Activated gamma-delta T cell (primary cell): ENCODE measurements at regions not wholly inside any gene's neighbourhood (a gene's known extent, or its start where the extent isn't known, plus 50 kb on each side); places are given as distances from the start of the nearest gene placed in this dataset.
"Not testable (repeated sequence)": the region's sequence is repeated elsewhere in the genome, so short reads cannot be mapped to it uniquely, and the experiment has no call there.

ENCODE experiments used
- DNase-seq: peaks from one replicate; lab custom pipeline; 2025; lab: John Stamatoyannopoulos, UW

DNA sequence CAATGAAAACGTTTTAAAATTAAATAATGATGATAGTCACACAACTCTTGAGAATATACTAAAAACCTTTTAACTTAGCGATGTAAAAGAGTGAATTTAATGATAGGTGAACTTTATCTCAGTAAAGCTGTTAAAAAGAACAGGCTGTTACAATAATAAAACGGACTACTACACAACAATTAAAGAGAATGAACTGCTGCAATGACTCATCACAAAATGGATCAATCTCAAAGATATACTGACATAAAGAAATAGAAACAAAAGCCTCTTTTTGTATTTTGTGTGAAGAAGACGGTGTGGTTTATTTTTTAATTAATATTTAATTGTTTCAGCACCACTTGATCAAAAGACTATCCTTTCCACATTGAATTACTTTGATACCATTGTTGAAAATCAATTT, 352.4 kb upstream of the GJE1 start:
- DNase-seq, result no peak

DNA sequence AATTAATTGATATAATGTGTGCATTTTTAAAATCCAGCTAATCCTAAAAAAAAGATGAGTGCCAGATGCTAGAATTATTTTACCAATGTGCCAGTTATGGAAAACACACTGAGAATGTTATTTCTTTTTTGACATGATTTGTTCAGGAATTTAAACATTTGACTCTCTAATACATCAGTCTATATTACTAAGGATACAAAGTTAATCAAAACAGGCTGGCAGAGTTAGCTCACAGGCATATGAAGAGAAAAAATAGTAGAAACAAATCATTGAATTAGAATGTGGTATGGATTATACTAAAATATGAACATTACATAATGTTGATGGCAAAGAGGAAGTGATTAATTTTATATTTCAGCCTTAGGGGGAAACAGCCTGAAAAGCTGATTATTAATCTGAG, 368.3 kb upstream of the GJE1 start:
- no peak for DNase-seq

DNA sequence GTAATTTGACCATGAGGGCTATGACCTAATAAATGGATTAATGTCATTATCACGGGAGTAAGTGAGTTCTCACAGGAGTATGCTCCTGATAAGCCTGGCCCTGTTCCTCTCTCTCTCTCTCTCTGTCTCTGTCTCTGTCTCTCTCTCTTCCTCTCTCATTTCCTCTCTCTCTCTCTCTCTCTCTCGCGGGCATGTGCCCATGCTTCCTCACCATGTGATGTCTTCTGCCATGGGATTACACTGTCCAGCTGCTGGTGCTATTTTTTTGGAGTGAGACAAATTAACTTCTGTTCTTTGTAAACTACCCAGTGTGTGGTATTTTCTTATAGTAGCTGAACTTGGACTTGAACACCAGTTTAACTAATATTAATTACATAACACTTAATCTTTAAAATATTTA, 374.3 kb upstream of the GJE1 start:
- DNase-seq, result no peak

DNA sequence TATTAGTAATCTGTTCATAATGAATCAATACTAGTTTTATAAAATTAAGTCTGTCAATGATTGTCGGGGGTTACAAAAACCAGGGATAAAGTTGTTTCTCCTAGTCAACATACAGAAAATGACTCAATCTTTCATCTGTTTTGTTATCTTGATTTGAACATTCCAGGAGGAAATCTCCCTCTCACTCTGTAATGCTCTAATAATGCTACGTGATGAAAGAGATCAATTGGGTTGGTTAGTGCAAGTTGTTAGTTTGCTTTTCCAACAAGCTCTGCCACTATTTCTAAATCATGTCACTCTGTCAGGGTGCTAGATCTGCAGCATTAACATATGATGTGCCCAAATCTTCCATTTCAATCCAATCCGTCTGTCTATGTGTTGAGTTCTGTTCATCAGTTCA, 379.5 kb upstream of the GJE1 start:
- DNase-seq, result no peak

DNA sequence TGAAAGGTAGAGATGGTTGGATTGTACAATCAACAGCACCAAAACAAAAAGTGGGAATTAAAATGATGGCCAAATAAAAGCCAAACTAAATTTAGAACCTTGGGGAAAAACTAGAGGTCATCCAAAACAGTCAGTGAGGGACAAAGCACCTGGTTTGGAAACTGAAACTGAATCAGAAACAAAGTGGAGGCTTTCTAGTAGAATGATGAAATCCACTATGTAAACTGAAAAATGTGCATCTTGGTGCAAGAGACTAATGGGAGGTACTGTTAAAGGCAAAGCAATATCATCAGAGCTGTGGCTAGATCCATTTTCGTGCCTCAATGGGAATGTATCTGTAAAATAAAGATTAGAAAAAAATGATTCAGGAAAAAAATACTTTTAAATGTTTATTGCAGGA, 380.0 kb upstream of the GJE1 start:
- no peak for DNase-seq

DNA sequence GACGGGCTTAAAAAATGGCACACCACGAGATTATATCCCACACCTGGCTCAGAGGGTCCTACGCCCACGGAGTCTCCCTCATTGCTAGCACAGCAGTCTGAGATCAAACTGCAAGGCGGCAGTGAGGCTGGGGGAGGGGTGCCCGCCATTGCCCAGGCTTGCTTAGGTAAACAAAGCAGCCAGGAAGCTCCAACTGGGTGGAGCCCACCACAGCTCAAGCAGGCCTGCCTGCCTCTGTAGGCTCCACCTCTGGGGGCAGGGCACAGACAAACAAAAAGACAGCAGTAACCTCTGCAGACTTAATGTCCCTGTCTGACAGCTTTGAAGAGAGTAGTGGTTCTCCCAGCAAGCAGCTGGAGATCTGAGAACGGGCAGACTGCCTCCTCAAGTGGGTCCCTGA, 386.4 kb upstream of the GJE1 start:
- DNase-seq, result not testable (repeated sequence)

DNA sequence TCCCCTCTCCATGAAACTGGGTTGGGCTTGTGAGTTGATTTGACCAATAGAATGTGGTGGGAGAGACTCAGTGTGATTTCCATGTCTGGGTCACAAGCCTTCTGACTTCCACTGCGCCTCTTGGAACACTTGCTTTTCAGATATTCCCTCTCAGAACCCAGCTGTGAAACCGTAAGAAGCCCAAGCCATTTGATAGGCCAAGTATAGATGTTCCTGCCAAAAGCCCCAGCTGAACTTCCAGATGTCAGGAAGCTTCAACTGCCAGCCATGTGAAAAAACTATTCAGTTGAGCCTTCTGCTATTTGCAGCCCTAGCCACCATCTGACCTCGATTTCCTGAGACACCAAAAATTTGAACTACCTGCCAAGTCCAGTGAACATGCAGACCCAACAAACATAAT, 387.8 kb upstream of the GJE1 start:
- DNase-seq, result no peak

DNA sequence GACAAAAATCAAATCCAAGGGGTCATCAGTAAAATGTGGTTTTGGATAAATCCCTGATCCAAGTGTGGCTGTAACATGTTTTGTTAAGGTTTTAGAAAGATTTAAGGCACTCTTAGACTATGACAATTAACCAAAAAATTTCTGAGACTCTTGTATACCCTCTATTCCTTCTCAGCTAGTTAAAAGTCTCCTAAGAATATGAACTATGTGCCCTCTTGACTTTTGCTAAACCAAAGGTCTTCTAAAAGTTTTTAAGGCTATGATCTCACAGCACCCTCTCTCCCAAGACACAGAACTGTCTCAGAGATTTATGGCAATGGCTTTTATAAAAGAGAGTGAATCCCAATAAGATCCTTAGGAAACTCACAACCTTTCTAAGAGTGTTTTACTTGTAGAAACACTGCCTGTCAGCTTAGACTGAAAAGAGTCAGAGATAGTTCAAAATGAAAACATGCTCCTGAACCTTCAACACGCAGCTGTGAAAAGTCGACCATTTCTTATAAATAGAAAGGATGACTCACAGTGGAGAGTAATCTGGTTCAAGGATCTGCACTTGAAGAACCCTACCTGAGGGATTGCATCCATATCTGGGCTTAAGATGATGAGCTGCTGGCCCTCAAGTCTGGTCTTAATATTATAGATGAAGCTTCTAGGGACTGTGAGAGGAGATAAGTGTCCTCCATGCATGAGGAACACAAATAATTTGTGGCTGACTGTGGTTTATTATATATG, 388.4 kb upstream of the GJE1 start:
- no peak for DNase-seq

DNA sequence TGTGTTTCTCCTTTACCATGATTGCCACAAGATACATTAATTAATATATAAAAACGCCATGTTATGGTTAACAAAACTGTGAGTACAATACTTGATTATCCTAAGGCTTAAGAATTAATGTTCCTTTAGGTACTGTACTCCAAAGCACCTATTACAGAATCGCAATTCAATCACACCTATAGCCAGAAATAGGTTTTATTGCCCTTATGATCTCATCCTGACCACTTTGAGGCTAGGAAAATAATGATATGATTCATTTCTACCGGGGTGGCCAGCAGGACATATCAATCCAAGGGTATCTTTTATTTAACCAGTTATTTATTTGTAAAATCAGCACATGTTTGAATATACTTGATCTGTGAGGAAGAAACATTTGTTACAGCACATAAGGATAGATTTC, 396.6 kb upstream of the GJE1 start:
- DNase-seq, result no peak

DNA sequence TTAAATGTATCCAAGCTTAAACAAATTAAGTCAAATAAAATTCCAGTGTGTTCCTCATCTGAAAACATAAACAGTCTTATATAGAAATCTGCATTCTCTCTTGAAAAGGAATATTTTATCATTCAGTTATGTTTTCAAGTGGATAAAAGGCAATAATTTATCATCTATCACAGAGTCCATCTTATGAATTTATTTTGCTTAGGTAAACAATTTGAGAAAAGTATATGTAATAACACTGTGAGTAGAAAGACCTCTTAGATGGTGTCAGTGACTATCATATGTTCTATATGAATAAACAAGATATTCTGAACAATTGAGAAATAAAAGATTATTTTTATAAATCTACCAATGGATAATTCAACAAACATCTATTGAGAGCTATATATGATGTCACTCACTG, 397.6 kb upstream of the GJE1 start:
- no peak for DNase-seq

DNA sequence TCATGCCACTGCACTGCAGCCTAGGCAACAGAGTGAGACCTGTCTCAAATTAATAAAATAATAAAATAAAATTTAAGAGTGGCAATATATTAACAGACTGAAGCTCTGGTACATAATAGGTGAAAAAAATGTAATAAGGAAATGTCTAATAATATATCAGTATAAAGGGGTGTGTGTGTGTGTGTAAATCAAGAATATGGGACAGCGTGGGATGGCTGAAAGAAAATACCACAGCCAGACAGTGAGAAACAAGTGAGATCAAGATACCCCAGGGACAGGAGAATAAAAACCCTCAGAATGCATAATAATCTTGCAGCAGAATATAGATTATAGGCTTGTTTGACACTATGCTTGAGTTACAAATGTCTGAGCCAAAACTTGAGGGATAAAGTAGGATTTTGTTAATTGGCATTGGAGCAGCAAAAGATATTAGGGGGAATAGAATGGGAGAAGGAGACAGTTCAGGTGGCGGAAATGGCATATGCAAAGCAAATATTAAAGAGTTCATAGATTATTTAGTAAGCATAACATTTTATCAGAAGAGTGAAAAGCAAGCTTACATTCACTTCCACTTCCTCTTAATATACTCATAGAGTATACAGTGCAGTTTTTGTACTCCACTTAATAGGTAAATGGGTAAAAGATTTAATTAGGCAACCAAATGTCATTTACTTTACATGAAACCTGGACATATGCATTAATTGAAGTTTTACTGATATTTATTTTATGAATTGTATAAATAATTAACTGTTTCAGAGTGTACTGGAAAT, 398.5 kb upstream of the GJE1 start:
- no peak for DNase-seq

DNA sequence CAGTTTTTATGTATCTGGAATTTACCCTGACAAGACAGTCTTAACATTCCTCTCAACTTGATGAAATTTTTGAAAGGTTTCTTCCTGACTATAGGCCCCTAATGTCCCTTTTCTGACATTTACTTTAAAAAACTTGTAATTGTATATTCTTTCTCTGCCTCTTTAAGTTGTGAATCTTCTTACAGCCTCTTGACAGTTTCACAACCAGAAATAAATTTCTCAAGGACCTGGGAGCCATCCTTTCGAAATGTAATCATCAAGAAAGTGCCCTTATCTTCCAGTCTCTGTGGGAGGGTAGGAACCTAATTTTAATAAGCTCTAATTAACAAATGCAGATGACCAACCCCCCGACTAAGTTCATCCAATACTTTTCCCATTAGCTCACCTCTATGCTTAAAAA, 403.6 kb upstream of the GJE1 start:
- DNase-seq, result no peak

DNA sequence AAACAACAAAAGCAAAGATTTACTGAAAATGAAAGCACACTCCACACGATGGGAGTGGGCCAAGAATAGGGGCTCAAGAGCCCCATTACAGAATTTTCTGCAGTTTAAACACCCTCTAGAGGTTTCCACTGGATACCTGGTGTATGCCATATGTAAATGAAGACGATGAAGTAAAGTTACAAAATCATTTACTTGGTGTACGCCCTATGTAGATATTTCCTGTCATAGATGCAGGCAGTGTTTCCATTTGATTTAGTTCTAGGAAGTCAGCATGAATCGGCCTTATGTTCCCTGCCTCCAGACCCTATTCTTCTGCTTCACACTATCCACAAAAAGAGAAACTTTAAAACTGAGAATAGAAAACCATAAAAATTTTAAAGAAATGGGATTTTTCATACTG, 404.4 kb upstream of the GJE1 start:
- no peak for DNase-seq

DNA sequence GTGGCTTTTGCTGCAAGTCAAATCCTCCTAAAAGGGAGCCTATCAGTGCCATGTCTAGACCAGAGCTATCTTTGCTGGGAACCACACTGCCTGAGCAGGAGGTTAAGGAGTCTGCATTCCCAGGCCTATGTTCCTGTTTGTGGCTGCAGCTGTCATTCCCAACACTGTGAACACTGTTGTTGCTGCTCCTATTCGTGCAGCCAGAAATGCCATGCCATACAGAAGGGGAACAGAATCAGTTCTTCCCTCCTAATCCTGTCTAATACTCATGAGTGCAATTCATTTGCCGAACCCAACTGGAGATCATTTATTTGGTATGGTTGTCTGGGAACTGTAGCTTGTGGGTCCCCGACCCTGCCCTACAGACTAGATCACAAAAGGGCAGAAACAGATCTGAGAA, 406.5 kb upstream of the GJE1 start:
- no peak for DNase-seq

DNA sequence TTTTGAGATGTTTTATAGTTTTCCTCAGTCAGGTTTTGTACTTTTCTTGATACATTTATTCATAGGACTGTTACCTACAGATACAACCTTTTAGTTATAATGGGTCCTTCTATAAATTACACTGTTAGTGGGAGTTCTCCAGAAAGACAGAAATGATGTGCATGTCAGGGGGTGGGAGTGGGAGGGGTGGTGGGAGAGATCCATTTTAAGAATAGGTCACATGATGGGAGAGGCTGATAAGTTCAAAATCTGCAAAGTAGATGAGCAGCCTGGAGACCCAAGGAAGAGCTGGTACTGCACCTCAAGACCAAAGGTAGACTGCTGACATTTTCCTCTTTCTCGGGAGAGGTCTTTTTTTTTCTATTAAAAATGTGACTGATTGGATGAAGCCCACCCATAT, 408.0 kb upstream of the GJE1 start:
- DNase-seq, result no peak

DNA sequence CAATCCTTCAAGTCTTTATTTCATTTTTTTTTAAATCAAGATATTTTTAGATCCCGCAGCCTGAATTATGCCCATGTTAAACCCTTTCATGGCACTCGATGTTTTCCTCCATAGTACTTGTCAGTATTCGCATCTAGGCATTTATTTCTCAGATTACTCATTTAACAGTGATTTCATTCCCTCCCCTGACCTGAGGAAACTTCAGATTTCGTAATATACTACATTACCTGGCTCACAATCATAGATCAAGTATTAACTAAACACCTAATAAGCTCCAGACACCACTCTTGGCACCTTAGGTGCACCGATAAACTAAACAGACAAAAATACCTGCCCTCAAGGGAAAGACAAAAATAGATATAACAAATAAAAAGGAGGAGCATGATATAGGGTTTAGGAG, 413.2 kb upstream of the GJE1 start:
- DNase-seq, result no peak

DNA sequence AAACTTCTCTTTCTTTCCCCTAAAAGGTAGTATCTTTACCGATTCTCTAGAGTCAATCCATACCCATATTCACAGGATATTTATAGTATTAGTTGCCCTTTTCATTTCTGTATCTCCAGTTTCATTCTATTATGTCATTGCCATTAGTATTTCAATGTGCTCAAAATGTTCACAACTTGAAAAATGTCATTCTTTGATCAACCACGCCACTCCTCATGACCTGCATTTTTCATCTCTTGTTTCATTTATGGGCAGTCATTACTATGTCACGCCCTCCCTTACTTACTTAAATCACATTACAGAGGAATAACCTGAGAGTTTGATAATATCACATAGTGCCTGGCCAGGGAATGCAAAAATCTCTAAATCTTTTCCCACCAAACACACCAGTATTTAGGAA, 427.3 kb upstream of the GJE1 start:
- DNase-seq, result no peak

DNA sequence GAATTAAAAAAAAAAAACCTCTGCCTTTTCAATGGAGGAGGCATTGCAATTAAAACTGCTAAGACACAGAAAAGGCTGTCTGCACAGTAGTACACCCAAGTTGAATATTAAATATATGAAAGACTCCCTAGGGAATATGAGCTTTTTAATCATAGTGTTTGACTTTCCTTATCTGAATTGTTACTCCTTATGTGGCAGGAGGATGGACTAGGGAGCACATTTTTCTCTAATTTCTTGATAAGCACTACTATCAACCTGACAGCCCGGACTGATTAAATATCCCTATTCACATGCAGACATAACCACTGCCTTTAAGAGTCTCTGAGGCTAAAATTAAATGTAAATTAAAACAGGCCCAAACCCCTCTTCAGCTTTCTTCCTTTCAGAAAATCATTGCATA, 428.6 kb upstream of the GJE1 start:
- DNase-seq, result no peak

DNA sequence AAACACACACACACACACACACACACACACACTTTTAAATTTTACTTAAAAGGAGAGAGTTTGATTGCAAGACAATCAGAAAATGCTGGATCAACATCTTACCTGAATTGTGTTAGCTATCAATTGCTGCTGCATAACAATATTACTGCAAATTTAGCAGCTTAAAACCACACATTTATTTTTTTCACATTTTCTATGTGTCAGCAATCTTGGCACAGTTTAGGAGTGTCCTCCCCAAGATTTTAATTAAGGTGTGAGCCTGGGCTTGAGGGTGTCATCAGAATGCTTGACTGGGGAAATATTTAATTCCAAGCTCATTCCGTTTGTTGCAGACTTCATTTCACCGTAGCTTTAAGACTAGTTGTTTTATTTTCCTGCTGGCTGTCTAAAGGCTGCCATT, 431.0 kb upstream of the GJE1 start:
- no peak for DNase-seq

DNA sequence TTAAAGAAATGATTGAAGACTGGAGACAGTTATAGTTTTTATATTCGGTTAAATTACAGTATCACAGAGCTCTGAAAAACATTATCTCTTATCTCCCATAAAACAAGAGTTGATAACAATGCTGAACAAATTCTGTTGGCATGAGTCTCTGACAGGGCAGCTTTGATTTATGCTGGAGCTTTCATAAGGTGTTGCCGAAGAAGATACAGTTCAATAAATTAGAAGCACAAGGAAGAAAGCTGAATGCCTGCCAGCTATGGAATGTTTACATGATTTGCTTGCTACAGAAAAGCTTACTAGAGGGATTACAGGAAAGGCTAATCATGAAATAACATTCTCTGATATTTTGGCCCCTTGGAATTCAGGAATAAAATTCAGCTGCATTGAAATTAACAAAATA, 431.9 kb upstream of the GJE1 start:
- no peak for DNase-seq

DNA sequence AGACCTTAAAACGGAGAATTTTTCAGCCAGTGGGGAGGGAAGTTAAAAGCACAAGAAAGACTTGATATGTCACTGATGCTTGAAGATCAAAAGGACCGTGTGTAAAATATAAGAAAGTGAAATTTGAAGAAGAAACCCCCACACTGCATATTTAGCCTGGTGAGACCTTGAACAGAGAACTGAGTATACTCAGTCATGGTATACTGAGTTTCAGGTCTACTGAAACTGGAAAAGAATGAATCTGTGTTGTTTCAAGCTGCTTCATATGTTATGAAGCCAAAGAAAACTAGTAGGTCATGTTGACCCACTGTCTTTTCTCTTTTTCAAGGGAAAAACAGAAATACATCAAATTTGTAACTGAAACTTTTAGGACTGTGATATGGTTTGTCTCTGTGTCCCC, 443.8 kb upstream of the GJE1 start:
- no peak for DNase-seq

DNA sequence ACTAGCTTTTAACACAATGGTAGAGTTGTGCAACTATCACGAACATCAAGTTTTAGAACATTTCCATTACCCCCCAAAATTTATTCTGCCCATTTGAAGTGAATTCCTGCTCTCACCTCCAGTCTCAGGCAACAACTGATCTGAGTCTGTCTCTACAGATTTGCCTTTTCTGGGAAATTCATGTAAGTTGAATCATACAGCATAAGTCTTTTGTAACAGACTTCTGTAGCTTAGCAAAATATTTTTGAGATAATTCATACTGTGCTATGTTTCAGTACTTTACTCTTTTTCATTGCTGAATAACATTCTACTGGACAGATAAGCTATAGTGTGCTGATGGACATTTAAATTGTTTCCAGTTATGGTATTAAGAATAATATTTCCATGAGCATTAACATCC, 447.3 kb upstream of the GJE1 start:
- DNase-seq, result no peak

DNA sequence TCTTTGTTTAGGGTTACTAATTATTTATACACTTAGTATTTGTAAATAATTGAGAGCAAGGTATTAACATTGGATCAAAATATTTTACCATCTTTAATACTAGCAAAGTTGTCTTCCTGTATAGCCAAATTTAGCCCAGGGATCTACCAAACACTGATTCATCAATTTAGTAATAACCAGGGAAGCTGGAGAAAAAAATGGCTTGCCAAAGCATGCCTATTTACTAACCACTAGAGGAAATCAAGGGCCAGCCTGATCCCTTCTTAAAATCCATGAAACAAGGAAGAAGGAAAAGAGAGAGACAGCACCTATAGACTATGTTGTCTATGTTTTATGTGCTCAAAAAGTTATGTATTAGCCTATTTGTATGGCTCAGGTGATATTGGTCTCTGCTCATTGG, 450.3 kb upstream of the GJE1 start:
- no peak for DNase-seq
